HG03108 (cell line): ENCODE measurements at regions not wholly inside any gene's neighbourhood (a gene's known extent, or its start where the extent isn't known, plus 50 kb on each side); places are given as distances from the start of the nearest gene placed in this dataset.

ENCODE experiments used
- ATAC-seq: cut with Tn5 transposase; IDR thresholded peaks from one replicate; pipeline ENCODE4 v1.9.1; 2021; ENCODE audit warnings: moderate library complexity; ENCODE audit not compliant: unreplicated experiment

GRCh38 chr18:75812761-75813160 is 385.3 kb upstream of the SMIM21 start:
- ATAC-seq, result no peak

GRCh38 chr18:75810961-75811551 is 383.6 kb upstream of the SMIM21 start:
- no peak for ATAC-seq

- no peak for ATAC-seq
Measured at GRCh38 chr18:75810516-75810915, 383.0 kb upstream of the SMIM21 start.

GRCh38 chr18:75809926-75810255 is 382.4 kb upstream of the SMIM21 start:
- ATAC-seq, result no peak

DNA sequence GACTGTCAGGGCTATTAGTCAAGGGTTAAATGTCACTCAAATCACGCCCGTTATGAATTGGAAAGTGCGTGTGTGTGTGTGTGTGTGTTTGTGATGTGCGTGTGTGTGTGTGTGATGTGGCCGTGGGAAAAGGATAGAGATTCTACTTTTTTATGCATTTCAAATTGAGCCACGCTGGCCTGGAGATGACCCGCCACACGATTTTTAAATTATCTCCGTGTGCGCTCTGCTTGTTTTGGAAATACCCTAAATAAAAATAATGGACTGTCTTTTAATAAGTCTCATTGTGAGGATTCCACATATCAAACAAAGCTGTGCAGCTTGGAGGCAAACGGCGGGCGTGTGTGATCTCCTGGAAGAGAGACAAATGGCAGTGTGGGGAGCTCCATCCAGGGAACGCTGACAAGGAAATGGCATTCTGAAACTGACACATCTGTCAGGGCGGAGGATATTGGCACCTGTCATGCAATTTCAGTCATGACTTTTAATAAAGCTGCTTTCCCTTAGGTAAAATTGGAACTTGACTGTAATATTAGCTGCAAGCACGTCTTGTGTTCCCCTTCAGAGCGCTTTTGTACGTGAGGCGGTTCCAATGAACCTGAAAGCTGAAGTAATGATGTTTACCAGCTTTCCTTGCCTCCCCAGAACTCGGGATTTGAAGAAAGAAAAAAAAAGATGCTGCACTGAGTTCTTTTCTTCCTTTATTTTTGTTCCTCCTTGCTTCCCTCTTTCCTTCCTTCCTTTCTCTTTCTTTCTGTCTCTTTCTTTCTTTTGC is 381.8 kb upstream of the SMIM21 start:
- ATAC-seq, result no peak

GRCh38 chr18:75805265-75805664 is 377.8 kb upstream of the SMIM21 start:
- no peak for ATAC-seq

DNA sequence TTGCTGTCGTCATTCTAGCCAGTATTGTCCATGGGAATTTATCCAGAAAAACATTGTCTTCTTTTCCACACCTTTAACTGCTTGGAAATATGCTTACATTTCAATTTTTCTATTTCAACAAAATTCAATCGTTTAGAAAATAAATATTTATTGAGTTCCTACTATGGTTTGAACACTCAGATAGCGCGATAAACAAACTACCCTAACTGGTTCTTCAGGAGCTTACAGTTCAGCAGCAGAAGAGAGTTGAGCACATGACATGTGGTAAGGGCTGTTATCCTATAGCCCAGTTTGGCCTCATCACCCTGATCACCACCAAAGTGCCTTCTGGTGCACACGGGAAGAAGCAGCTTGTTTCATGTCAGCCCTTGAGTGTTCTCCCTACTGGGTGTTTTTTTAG is 375.2 kb upstream of the SMIM21 start:
- no peak for ATAC-seq

DNA sequence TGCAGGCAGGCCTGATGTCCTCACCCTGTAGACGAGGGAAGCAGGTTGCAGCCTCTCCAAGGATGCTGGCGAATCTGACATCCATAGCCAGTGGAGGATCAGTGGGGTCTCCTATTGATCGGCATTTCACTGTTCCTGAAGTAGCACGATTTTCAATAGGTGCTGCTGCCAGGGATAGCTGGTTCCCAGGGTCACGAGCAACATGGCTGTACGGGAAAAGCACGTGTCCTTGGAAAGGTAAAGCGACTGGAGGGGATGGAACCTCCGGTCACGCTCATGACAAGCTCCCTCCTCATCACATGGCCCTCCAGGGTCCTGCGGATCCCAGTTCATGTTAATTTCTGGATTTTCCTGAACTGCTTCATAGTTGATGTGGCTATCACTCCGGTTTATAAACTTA is 373.7 kb upstream of the SMIM21 start:
- ATAC-seq, result no peak

DNA sequence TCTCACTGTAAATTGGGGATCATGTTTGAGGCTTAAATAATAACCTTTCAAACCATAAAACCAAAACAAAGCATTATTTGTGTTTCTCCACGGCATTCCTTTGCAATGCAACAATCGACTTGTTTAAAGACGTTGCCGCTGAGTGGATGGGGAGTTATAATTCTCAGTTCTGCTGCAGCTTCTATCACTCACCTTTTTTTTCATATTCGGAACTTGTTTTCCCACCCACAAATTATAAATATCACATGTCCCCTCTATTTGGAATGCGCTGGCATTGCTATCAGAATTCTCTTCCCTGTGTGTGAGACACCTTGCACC is 372.8 kb upstream of the SMIM21 start:
- ATAC-seq, result no peak

- no peak for ATAC-seq
Measured at GRCh38 chr18:75799449-75800330, 372.2 kb upstream of the SMIM21 start.

- ATAC-seq, result no peak
Measured at GRCh38 chr18:75797046-75797445, 369.5 kb upstream of the SMIM21 start.

DNA sequence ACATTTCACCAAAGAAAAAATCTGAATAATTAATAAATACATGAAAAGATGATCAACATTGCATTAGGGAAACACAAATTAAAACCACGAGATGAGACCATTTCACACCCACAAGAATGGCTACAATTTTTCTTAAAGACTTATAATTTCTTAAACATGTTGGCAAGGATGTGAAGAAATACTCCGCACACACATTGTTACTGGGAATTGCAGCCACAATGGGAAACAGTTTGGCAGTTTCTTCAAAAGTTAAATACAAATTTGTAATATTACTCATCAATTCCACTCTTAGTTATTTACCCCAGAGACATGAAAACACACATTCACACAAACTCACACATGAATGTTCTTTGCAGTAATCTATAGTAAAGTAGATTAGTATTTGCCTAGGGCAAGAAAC is 363.3 kb upstream of the SMIM21 start:
- ATAC-seq, result no peak

- ATAC-seq, result no peak
Measured at GRCh38 chr18:75790111-75790510, 362.6 kb upstream of the SMIM21 start.

GRCh38 chr18:75785834-75786233 is 358.3 kb upstream of the SMIM21 start:
- no peak for ATAC-seq

DNA sequence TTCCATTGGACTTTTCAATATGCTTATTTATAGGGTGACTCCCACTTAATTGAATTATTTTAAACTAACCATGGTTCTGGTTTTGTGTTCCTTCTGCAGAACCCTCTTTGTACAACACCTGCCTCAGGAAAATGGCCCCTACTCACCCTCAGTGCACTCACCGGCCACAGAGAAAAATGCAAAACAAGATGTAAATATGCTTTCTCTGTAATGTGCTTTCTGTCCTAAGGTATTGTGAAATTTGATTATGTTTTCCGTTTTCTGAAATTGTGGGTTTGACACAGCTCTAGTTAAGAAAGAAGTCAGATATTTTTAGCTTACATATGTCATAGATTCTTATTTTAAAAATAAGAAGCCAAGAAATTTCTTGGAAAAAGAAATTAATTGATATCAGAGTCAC is 357.7 kb upstream of the SMIM21 start:
- ATAC-seq, result no peak

- no peak for ATAC-seq
Measured at GRCh38 chr18:75784390-75784789, 356.9 kb upstream of the SMIM21 start.

- ATAC-seq, result no peak
Measured at GRCh38 chr18:75783566-75784281, 356.2 kb upstream of the SMIM21 start.

- no peak for ATAC-seq
Measured at GRCh38 chr18:75782826-75783225, 355.3 kb upstream of the SMIM21 start.

GRCh38 chr18:75782204-75782603 is 354.7 kb upstream of the SMIM21 start:
- ATAC-seq, result no peak

DNA sequence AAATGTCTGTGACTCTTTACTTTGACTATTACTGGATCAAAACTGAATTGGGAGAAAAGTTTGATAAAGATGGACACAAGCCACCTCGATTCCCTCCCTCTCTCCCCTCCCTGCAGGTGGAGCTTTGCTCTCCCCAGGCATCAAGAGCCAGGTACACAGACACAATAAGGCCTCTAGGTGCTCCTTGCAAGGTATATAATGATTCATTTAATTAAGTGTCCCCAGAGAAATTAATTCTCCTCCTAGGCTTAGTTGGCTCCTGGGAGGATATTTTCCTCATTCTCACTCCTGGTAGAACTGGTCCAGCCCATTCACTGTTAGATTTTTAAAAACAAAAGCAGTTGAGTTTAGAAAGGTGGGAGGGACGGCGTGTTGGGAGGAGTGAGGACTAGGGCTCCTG is 352.4 kb upstream of the SMIM21 start:
- no peak for ATAC-seq

DNA sequence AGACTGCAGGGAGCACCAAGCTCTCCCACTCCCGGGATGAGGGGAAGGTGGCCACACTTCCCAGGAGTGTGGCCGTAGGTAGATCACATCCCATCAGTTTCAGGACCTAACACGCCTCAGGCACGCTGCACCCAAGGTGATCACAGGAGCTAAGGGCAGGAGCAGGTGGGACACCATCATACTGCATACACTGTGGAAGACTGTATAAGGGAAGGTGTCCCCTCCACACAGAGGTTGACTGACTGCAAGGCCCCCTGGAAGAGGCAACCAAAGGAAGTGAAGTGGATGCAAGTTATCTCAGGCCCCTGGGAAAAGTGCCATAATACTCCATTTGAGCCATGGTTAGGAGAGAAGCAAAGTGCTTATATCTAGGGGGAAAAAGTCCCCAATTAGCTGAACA is 351.9 kb upstream of the SMIM21 start:
- no peak for ATAC-seq

GRCh38 chr18:75777630-75778029 is 350.1 kb upstream of the SMIM21 start:
- ATAC-seq, result no peak
